ENCODE measurements at regions not wholly inside any gene's neighbourhood (a gene's known extent, or its start where the extent isn't known, plus 50 kb on each side); places are given as distances from the start of the nearest gene placed in this dataset.

DNA sequence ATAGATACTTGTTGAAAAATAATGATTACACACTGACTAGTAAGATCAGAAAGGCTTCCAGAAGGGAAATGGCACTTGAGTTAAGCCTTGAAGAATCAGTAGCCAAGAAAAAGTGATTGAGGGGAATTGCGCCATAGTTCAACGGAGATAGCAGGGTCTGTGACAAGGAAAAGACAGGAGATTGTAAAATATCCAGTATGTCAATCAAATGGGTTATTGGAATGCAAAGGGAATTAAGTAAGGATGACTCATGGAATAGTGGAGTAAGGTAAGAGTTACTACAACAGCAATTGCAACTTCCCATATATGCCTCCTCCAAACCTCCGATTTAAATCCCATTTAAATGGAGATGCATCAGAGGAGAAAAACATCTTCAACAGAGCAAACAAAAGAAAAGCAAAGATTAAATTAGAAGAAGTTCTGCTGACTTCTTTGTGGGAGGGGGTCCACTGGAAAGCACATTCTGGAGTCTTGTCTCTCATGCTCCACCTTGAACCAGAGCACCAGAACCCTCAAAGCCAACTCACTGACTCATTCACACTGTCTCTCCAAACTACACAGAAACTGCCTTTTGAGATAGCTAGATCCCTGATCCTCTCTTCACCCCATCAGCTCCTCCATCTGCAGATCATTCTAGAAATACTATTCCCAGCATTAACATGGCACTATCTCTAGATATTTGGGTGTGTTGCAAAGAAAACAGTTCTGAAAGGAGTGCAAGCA lies 138.2 kb downstream of the NUAK1 start:
- intact Hi-C loops (cut with micrococcal nuclease), result no loop called here
- H3K27me3 Mint-ChIP-seq (ENCODE audit: insufficient read depth, unreplicated experiment), result no peaks in the 10 kb centered on the region
- no peak overlapping the region for H3K4me3 Mint-ChIP-seq (ENCODE audit: unreplicated experiment)
- peaks cover 8% of the 10 kb centered on the region for H3K4me1 Mint-ChIP-seq (ENCODE audit: insufficient read depth, unreplicated experiment)
- H3K36me3 Mint-ChIP-seq (ENCODE audit: insufficient read depth, unreplicated experiment), result no peaks in the 10 kb centered on the region
- DNase-seq (ENCODE audit: unreplicated experiment), result peak; percentile 33
- TF ChIP-seq, protein P1, sequence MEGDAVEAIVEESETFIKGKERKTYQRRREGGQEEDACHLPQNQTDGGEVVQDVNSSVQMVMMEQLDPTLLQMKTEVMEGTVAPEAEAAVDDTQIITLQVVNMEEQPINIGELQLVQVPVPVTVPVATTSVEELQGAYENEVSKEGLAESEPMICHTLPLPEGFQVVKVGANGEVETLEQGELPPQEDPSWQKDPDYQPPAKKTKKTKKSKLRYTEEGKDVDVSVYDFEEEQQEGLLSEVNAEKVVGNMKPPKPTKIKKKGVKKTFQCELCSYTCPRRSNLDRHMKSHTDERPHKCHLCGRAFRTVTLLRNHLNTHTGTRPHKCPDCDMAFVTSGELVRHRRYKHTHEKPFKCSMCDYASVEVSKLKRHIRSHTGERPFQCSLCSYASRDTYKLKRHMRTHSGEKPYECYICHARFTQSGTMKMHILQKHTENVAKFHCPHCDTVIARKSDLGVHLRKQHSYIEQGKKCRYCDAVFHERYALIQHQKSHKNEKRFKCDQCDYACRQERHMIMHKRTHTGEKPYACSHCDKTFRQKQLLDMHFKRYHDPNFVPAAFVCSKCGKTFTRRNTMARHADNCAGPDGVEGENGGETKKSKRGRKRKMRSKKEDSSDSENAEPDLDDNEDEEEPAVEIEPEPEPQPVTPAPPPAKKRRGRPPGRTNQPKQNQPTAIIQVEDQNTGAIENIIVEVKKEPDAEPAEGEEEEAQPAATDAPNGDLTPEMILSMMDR (IDR thresholded peaks at IDR 0.05; ENCODE audit: unreplicated experiment), result no peak
- H3K27ac Mint-ChIP-seq (ENCODE audit: low read depth, unreplicated experiment), result no peak overlapping the region
- H3K9me3 Mint-ChIP-seq (ENCODE audit: unreplicated experiment), result peaks cover 7% of the 10 kb centered on the region
- CTCF ChIA-PET, result interaction anchor here (0.7 kb wide), 1 partner anchor 22 kb away, joined by 3 read pairs; no protein-coding TSS in a partner anchor
- POLR2A ChIA-PET, result interaction anchor here (0.6 kb wide), 1 partner anchor 652 kb away, joined by 4 read pairs; no protein-coding TSS in a partner anchor
- BruUV-seq (replicated peaks), result no TSS peak

DNA sequence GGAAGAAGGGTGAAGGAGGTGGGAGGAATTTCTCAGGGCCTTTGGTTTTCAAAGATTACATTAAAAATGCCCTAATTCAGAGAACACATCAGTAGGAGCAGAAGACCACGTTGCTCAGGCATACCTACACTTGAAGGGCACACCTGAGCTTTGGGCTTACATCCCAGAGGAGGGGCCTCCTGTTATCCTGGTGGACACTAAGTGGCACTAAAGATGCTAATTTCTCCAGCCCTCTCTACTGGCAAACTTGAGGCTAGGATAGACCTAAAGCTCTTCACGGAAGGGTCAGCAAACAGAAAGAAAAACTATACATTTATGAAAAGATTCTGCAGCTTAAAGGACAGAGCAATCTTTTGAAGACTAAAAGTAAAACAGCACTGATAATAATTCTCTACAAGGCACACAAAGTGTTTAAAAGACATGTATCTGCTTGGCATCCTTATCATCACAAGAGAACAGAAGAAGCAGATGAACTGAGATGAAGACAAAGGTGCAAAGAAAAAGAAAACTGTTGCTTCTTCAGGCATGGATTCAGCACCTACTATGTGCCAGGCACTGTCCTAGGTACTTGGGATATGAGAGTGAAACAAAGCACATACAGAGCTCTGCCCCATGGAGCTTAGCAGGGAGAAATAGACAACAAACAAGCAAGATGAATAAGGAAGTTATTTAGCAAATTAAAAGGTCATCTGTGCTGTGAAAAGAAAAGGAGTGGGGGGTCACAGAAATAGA lies 137.5 kb downstream of the NUAK1 start:
- intact Hi-C loops (cut with micrococcal nuclease), result no loop called here
- TF ChIP-seq, protein P1 (IDR thresholded peaks at IDR 0.05; ENCODE audit: unreplicated experiment), result no peak
- POLR2A ChIA-PET, result interaction anchor here (0.6 kb wide), 1 partner anchor 652 kb away, joined by 4 read pairs; no protein-coding TSS in a partner anchor
- Mint-ChIP-seq H3K36me3 (ENCODE audit: insufficient read depth, unreplicated experiment) (no peaks in the 10 kb centered on the region), H3K9me3 (ENCODE audit: unreplicated experiment) (peaks cover 7% of the 10 kb centered on the region), H3K27ac (ENCODE audit: low read depth, unreplicated experiment) (no peak overlapping the region), H3K4me1 (ENCODE audit: insufficient read depth, unreplicated experiment) (peaks cover 8% of the 10 kb centered on the region), H3K27me3 (ENCODE audit: insufficient read depth, unreplicated experiment) (no peaks in the 10 kb centered on the region), H3K4me3 (ENCODE audit: unreplicated experiment) (no peak overlapping the region)
- CTCF ChIA-PET, result interaction anchor here (0.7 kb wide), 1 partner anchor 23 kb away, joined by 3 read pairs; no protein-coding TSS in a partner anchor
- BruUV-seq (replicated peaks), result no TSS peak
- DNase-seq (ENCODE audit: unreplicated experiment), result no peak

DNA sequence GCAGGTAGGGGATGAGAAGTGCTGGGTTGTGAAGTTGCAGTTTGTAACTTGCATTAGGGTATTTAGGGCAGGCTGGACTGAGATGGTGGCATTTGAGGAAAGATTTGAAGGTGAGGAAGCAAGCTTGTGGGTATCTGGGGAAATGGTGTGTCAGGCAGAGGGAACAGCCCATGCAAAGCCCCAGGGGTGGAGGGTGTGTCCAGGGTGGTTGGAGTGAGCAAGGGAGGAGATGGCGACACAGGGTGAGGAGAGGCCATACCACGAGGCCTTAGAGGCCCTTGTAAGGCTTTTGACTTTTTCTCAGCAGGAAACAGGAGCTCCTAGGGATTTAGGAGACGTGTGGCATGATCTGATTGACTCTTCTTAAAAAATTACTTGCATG lies 136.9 kb downstream of the NUAK1 start:
- BruUV-seq (replicated peaks), result no TSS peak
- H3K36me3 Mint-ChIP-seq (ENCODE audit: insufficient read depth, unreplicated experiment), result no peaks in the 10 kb centered on the region
- intact Hi-C loops (cut with micrococcal nuclease), result no loop called here
- DNase-seq (ENCODE audit: unreplicated experiment), result peak; percentile 14
- CTCF ChIA-PET, result no interaction called here
- TF ChIP-seq, protein P1 (IDR thresholded peaks at IDR 0.05; ENCODE audit: unreplicated experiment), result no peak
- H3K4me1 Mint-ChIP-seq (ENCODE audit: insufficient read depth, unreplicated experiment), result peaks cover 8% of the 10 kb centered on the region
- no peaks in the 10 kb centered on the region for H3K27me3 Mint-ChIP-seq (ENCODE audit: insufficient read depth, unreplicated experiment)
- H3K9me3 Mint-ChIP-seq (ENCODE audit: unreplicated experiment), result peaks cover 7% of the 10 kb centered on the region
- H3K27ac Mint-ChIP-seq (ENCODE audit: low read depth, unreplicated experiment), result no peak overlapping the region
- POLR2A ChIA-PET, result no interaction called here
- no peak overlapping the region for H3K4me3 Mint-ChIP-seq (ENCODE audit: unreplicated experiment)

DNA sequence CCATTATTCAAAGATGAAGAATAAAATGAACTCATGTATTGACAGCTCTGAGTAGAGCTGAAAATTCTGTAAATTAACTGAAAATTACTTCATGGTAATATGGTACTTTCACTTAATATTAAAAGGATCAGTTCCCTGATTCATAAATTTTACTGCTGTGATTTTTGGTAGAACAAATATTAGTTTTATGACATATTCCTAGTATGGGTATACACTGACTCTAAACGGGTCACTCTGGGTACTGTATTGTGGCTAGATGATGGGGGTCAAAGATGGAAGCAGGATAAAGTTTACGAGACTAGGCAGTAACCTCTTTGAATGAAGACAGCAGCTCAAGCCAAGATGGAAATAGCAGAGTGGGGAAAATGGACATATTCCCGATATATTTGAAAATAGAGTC lies 135.5 kb downstream of the NUAK1 start:
- no peak overlapping the region for H3K27ac Mint-ChIP-seq (ENCODE audit: low read depth, unreplicated experiment)
- peaks cover 7% of the 10 kb centered on the region for H3K9me3 Mint-ChIP-seq (ENCODE audit: unreplicated experiment)
- intact Hi-C loops (cut with micrococcal nuclease), result no loop called here
- DNase-seq (ENCODE audit: unreplicated experiment), result no peak
- CTCF ChIA-PET, result interaction anchor here (0.6 kb wide), 1 partner anchor 26 kb away, joined by 3 read pairs; no protein-coding TSS in a partner anchor
- H3K36me3 Mint-ChIP-seq (ENCODE audit: insufficient read depth, unreplicated experiment), result no peaks in the 10 kb centered on the region
- POLR2A ChIA-PET, result interaction anchor here (1.0 kb wide), 1 partner anchor 131 kb away, joined by 4 read pairs; no protein-coding TSS in a partner anchor
- no peak overlapping the region for H3K4me3 Mint-ChIP-seq (ENCODE audit: unreplicated experiment)
- H3K27me3 Mint-ChIP-seq (ENCODE audit: insufficient read depth, unreplicated experiment), result no peaks in the 10 kb centered on the region
- TF ChIP-seq, protein P1 (IDR thresholded peaks at IDR 0.05; ENCODE audit: unreplicated experiment), result no peak
- no TSS peak for BruUV-seq (replicated peaks)
- peaks cover 8% of the 10 kb centered on the region for H3K4me1 Mint-ChIP-seq (ENCODE audit: insufficient read depth, unreplicated experiment)

Data from MCF 10A (cell line).